K562 (cell line): ENCODE measurements at regions not wholly inside any gene's neighbourhood (a gene's known extent, or its start where the extent isn't known, plus 50 kb on each side); places are given as distances from the start of the nearest gene placed in this dataset.

Source experiments
- ATAC-seq: fragments of 200-7000 bp; cut with Tn5 transposase; 3 replicates; pipeline ENCODE4 v1.9.1; 2020; ENCODE audit warnings: moderate library complexity
- BruUV-seq: library from RNA; stranded (reverse); fragments of 400-500 nt; replicated peaks from 2 replicates; lab custom pipeline; 2021; lab: Mats Ljungman, UMichigan
- CTCF ChIA-PET: fragments of 300-600 bp; formaldehyde crosslinking; extraction: SDS; loops from one replicate; lab custom pipeline; 2021; ENCODE audit warnings: low intra/inter-chr PET ratio; lab: Yijun Ruan, JAX
- POLR2A ChIA-PET: fragments of 300-600, 350-650 bp; sonication (Branson Sonifier 250); formaldehyde crosslinking; extraction: SDS; loops from one replicate; lab custom pipeline; 2021; ENCODE audit warnings: antibody characterized with exemption, inconsistent platforms; lab: Yijun Ruan, JAX
- DNase-seq, 4 experiments: peaks; one replicate each; pipeline versions ENCODE4 v3.0.0 to v3.0.0-alpha.2; 2011 to 2018; ENCODE audit warnings: low spot score in 3 of 4, mixed read lengths in 3 of 4; ENCODE audit errors: extremely low read depth in 1 of 4
- FAIRE-seq: peaks from 2 replicates; lab custom pipeline; 2011; peaks lifted over from hg19 to GRCh38; lab: Jason Lieb, UNC
- H2AFZ ChIP-seq: 2 replicates; pipeline ENCODE4 v1.6.0; 2011; ENCODE audit warnings: low read depth, low read length, control low read depth, inconsistent platforms
- H3K27ac ChIP-seq: fragments of 200-600 bp; 3 replicates; pipeline ENCODE4 v1.8.0; 2011; ENCODE audit warnings: low read depth, mild to moderate bottlenecking, control low read depth, inconsistent platforms, low read length, moderate library complexity, mixed read lengths; ENCODE audit errors: extremely low read depth
- H3K27me3 ChIP-seq, 2 experiments: fragments of 300-600 bp in 1 of 2; 2 replicates in 1 of 2; 3 replicates in 1 of 2; pipeline versions ENCODE4 v1.6.0 to v1.8.0; 2011; ENCODE audit warnings: inconsistent platforms in 2 of 2, low read length in 2 of 2, mild to moderate bottlenecking in 1 of 2, mixed read lengths in 1 of 2, moderate library complexity in 1 of 2; ENCODE audit not compliant: control insufficient read depth in 2 of 2, insufficient read depth in 2 of 2
- H3K36me3 ChIP-seq: fragments of 300-600 bp; 3 replicates; pipeline ENCODE4 v1.8.0; 2011; ENCODE audit warnings: mild to moderate bottlenecking, low read length, inconsistent platforms; ENCODE audit not compliant: control insufficient read depth, insufficient read depth
- H3K4me1 ChIP-seq, 2 experiments: fragments of 200-600 bp in 1 of 2; replicated peaks in 1 of 2; 2 replicates in 1 of 2; 3 replicates in 1 of 2; pipeline versions ENCODE4 v1.5.1 to v1.8.0; 2011; ENCODE audit warnings: inconsistent platforms in 2 of 2, low read length in 2 of 2, mild to moderate bottlenecking in 1 of 2, mixed read lengths in 1 of 2, moderate library complexity in 1 of 2; ENCODE audit not compliant: control insufficient read depth in 2 of 2, insufficient read depth in 2 of 2
- H3K4me2 ChIP-seq: 2 replicates; pipeline ENCODE4 v1.6.1; 2011; ENCODE audit warnings: low read length, control low read depth, inconsistent platforms, mixed read lengths; ENCODE audit not compliant: insufficient read depth
- H3K4me3 ChIP-seq: fragments of 200-600 bp; sonication (generic), shearing (Covaris generic); 2 replicates; pipeline ENCODE4 v1.5.1; 2016; ENCODE audit warnings: control low read depth, inconsistent platforms
- H3K79me2 ChIP-seq: fragments of 200-600 bp; 3 replicates; pipeline ENCODE4 v1.8.0; 2011; ENCODE audit warnings: low read length, inconsistent platforms; ENCODE audit not compliant: control insufficient read depth, insufficient read depth
- H3K9ac ChIP-seq, 2 experiments: 2 replicates each; pipeline versions ENCODE4 v1.6.0 to v1.6.1; 2011; ENCODE audit warnings: low read depth in 2 of 2, low read length in 2 of 2, control low read depth in 1 of 2, inconsistent platforms in 1 of 2, mild to moderate bottlenecking in 1 of 2, mixed read lengths in 1 of 2; ENCODE audit not compliant: insufficient read depth in 1 of 2
- H3K9me1 ChIP-seq: one replicate; pipeline ENCODE4 v1.6.0; 2011; ENCODE audit warnings: inconsistent platforms, mild to moderate bottlenecking, low read length, moderate library complexity; ENCODE audit not compliant: control insufficient read depth, insufficient read depth
- H3K9me3 ChIP-seq: replicated peaks from 2 replicates; pipeline ENCODE4 v1.5.1; 2011; ENCODE audit warnings: low read depth, low read length, inconsistent platforms; ENCODE audit not compliant: control insufficient read depth, insufficient read depth
- H4K20me1 ChIP-seq: replicated peaks from 2 replicates; pipeline ENCODE4 v1.6.1; 2011; ENCODE audit warnings: low read length, inconsistent platforms, mixed read lengths; ENCODE audit not compliant: control insufficient read depth, insufficient read depth
- CBFA2T2 ChIP-seq: fragments of 450-650 bp; conservative IDR thresholded peaks from 2 replicates; pipeline ENCODE4 v1.6.1; 2017; ENCODE audit warnings: mild to moderate bottlenecking
- CHCHD3 ChIP-seq: fragments of 250-450 bp; sonication (Bioruptor Pico); IDR thresholded peaks from 2 replicates; pipeline ENCODE4 v2.1.2; 2022; ENCODE audit warnings: mild to moderate bottlenecking
- EGR1 ChIP-seq: fragments of 450-650 bp; conservative IDR thresholded peaks from 2 replicates; pipeline ENCODE4 v1.6.1; 2017; ENCODE audit warnings: mild to moderate bottlenecking
- ELF1 ChIP-seq: fragments of 200-800 bp; sonication (Bioruptor generic); IDR thresholded peaks from 2 replicates; pipeline ENCODE4 v1.6.1; 2016; ENCODE audit warnings: missing genetic modification characterization, missing compliant biosample characterization
- EWSR1 ChIP-seq: fragments of 450-650 bp; IDR thresholded peaks from 2 replicates; pipeline ENCODE4 v1.6.1; 2018; ENCODE audit warnings: borderline replicate concordance, mild to moderate bottlenecking, low read depth, moderate library complexity; ENCODE audit not compliant: partially characterized antibody
- ILF3 ChIP-seq: fragments of 450-650 bp; IDR thresholded peaks from 2 replicates; pipeline ENCODE4 v1.6.1; 2018; ENCODE audit warnings: antibody characterized with exemption, mild to moderate bottlenecking, moderate library complexity, borderline replicate concordance
- MITF ChIP-seq: IDR thresholded peaks from 2 replicates; pipeline ENCODE4 v1.6.1; 2014; ENCODE audit warnings: antibody characterized with exemption
- MYC ChIP-seq, 2 experiments: fragments of 250-450 bp in 1 of 2; sonication (Bioruptor Pico) in 1 of 2; IDR thresholded peaks; 2 replicates each; pipeline versions ENCODE4 v1.5.1 to v1.6.1; 2012 to 2021; ENCODE audit warnings: low read depth in 2 of 2, borderline replicate concordance in 1 of 2, improper control_type of control experiment in 1 of 2, low read length in 1 of 2, mild to moderate bottlenecking in 1 of 2, moderate library complexity in 1 of 2
- RBM14 ChIP-seq: fragments of 200-400 bp; formaldehyde crosslinking; IDR thresholded peaks from 2 replicates; pipeline ENCODE4 v1.6.1; 2018; ENCODE audit warnings: low read depth, mild to moderate bottlenecking, low read length, moderate library complexity, borderline replicate concordance; ENCODE audit not compliant: insufficient read depth
- RUNX1 ChIP-seq: sonication (generic); IDR thresholded peaks from 2 replicates; pipeline ENCODE4 v1.6.1; 2016; ENCODE audit warnings: antibody characterized with exemption, low read depth
- SPI1 ChIP-seq: IDR thresholded peaks from 2 replicates; pipeline ENCODE4 v1.6.1; 2011; ENCODE audit warnings: low read depth, low read length, control low read depth, borderline replicate concordance
- SUPT5H ChIP-seq: fragments of 450-650 bp; IDR thresholded peaks from 2 replicates; pipeline ENCODE4 v1.6.1; 2016
- ZBTB1 ChIP-seq: sonication (generic); formaldehyde crosslinking; IDR thresholded peaks from 2 replicates; pipeline ENCODE4 v1.8.1; 2023; ENCODE audit warnings: missing genetic modification reagents, low read depth, mild to moderate bottlenecking, borderline replicate concordance
- ZNF445 ChIP-seq: fragments of 250-450 bp; sonication (Bioruptor Pico); IDR thresholded peaks from 2 replicates; pipeline ENCODE4 v1.4.0; 2020; ENCODE audit warnings: low read depth, mild to moderate bottlenecking, moderate library complexity
- WGBS: fragments of 100-300 bp; shearing (Covaris generic); methylation state at CpG from one replicate; pipeline ENCODE4 v1.1.6; 2016; ENCODE audit warnings: low coverage, mixed read lengths; ENCODE audit not compliant: insufficient coverage; ENCODE audit errors: missing lambda C conversion rate; 5-methylcytosine and 5-hydroxymethylcytosine counted together
- in situ Hi-C: fragments of 300-500 bp; cut with MboI; formaldehyde crosslinking; loops from 4 replicates; pipeline ENCODE4 v1.15.0; 2018; ENCODE audit warnings: inconsistent platforms, mixed read lengths
- intact Hi-C: fragments of 100-400 bp; cut with micrococcal nuclease; formaldehyde crosslinking; loops from 2 replicates; pipeline ENCODE4 v1.14.2; 2022
- TF ChIP-seq, protein P1 (sequence below): sonication (generic); formaldehyde crosslinking; IDR thresholded peaks from 2 replicates; pipeline ENCODE4 v1.8.0; 2022; ENCODE audit warnings: missing genetic modification reagents, mild to moderate bottlenecking, moderate library complexity, borderline replicate concordance

DNA sequence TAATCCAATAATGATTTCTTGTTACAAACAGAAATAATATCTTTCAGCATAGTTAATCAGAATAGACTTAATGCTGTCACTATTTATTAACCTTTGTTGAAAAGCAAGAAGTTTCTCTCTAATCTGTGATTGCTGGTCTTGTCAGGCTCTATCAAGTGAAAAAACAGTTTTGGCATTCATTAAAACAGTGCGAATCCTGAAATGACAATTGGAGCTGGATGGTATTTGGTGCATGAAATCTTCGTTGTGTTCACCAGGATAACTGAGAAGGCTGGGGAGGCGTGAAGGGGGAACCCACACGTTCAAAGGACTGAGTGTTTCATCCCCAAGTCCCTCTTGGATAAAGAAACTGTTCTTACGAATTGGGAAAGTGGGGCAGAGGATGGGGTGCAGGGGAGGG, 190.2 kb upstream of the MYL2 start:
- Histone ChIP-seq H3K9ac (no peak overlapping the region), H3K27me3 (peaks cover 5 to 10% of the 10 kb centered on the region in 2 experiments; a peak in 4 of 5 replicates), H3K4me2 (no peak overlapping the region), H3K9me1 (no peaks in the 10 kb centered on the region), H2AFZ (no peak overlapping the region), H3K4me3 (no peak overlapping the region), H3K9me3 (no peaks in the 10 kb centered on the region)
- DNase-seq (no peak), ATAC-seq (no peak), FAIRE-seq (no peak)
- intact Hi-C loops, result no loop called here
- no TSS peak for BruUV-seq
- POLR2A ChIA-PET, result no interaction called here
- CTCF ChIA-PET, result no interaction called here
- TF ChIP-seq, protein P1, sequence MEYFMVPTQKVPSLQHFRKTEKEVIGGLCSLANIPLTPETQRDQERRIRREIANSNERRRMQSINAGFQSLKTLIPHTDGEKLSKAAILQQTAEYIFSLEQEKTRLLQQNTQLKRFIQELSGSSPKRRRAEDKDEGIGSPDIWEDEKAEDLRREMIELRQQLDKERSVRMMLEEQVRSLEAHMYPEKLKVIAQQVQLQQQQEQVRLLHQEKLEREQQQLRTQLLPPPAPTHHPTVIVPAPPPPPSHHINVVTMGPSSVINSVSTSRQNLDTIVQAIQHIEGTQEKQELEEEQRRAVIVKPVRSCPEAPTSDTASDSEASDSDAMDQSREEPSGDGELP (CRISPR knock-in tag), result no peak
- no peak for TF ChIP-seq ZBTB1
- TF ChIP-seq RUNX1, result no peak
- TF ChIP-seq SPI1, result no peak
- TF ChIP-seq SUPT5H, result no peak
- TF ChIP-seq CHCHD3 (CRISPR knock-in tag), result no peak
- TF ChIP-seq, all 486 proteins: peak for 0
- no peak overlapping the region for H3K27ac ChIP-seq
- no peaks in the 10 kb centered on the region for H3K36me3 ChIP-seq
- H3K4me1 ChIP-seq, result no peaks in the 10 kb centered on the region
- no peaks in the 10 kb centered on the region; the same call in 1 of the 2 replicates for H4K20me1 ChIP-seq
- WGBS, result 2% methylated on average over 5 of the region's 5 CpGs
- H3K79me2 ChIP-seq, result no peaks in the 10 kb centered on the region
- in situ Hi-C loops, result no loop called here

- H2AFZ ChIP-seq, result no peak overlapping the region
- H3K4me2 ChIP-seq, result no peak overlapping the region
- no peak overlapping the region for H3K9ac ChIP-seq
- intact Hi-C loops (no loop called here), in situ Hi-C loops (no loop called here)
- H3K4me1 ChIP-seq, result no peaks in the 10 kb centered on the region
- DNase-seq (no peak), FAIRE-seq (no peak), ATAC-seq (no peak)
- 0% methylated on average over 2 of the region's 2 CpGs for WGBS
- H3K4me3 ChIP-seq, result no peak overlapping the region
- H3K27ac ChIP-seq, result no peak overlapping the region
- H3K36me3 ChIP-seq, result no peaks in the 10 kb centered on the region
- peaks cover 8 to 19% of the 10 kb centered on the region in 2 experiments; a peak in 4 of 5 replicates for H3K27me3 ChIP-seq
- H4K20me1 ChIP-seq, result peaks cover 3% of the 10 kb centered on the region; the same call in 1 of the 2 replicates
- no peaks in the 10 kb centered on the region for H3K79me2 ChIP-seq
- BruUV-seq, result no TSS peak
- ChIA-PET CTCF (no interaction called here), POLR2A (no interaction called here)
- H3K9me3 ChIP-seq, result no peaks in the 10 kb centered on the region
- no peaks in the 10 kb centered on the region for H3K9me1 ChIP-seq
- TF ChIP-seq MYC (IDR thresholded peaks at IDR 0.05; ENCODE audit: low read depth, low read length) (no peak), MYC (CRISPR knock-in tag; IDR thresholded peaks at IDR 0.05; ENCODE audit: borderline replicate concordance, low read depth) (no peak), MITF (no peak), EGR1 (no peak), CBFA2T2 (no peak), RBM14 (no peak), ZNF445 (CRISPR knock-in tag) (no peak), SPI1 (no peak), ELF1 (tag) (no peak), EWSR1 (no peak), ILF3 (no peak)
These were observed 188.3 kb upstream of the MYL2 start for GRCh38 chr12:111108726-111109125.
